Ishikawa (cell line): ENCODE measurements at regions not wholly inside any gene's neighbourhood (a gene's known extent, or its start where the extent isn't known, plus 50 kb on each side); places are given as distances from the start of the nearest gene placed in this dataset.

ENCODE experiments used
- CEBPB ChIP-seq: IDR thresholded peaks from 2 replicates; pipeline ENCODE4 v1.6.1; 2012
- EGR1 ChIP-seq: IDR thresholded peaks from 2 replicates; pipeline ENCODE4 v1.6.1; 2012
- MAX ChIP-seq: IDR thresholded peaks from 2 replicates; pipeline ENCODE4 v1.6.1; 2012
- NFIC ChIP-seq: IDR thresholded peaks from 2 replicates; pipeline ENCODE4 v1.6.1; 2012
- RAD21 ChIP-seq: IDR thresholded peaks from 2 replicates; pipeline ENCODE4 v1.6.1; 2012; ENCODE audit warnings: low read depth
- TCF12 ChIP-seq: IDR thresholded peaks from 2 replicates; pipeline ENCODE4 v1.6.1; 2012; ENCODE audit warnings: low read depth
- USF1 ChIP-seq: IDR thresholded peaks from 2 replicates; pipeline ENCODE4 v1.6.1; 2012
- TF ChIP-seq, protein P1 (sequence below): IDR thresholded peaks from 2 replicates; pipeline ENCODE4 v1.6.1; 2012; ENCODE audit warnings: low read depth, mild to moderate bottlenecking

DNA sequence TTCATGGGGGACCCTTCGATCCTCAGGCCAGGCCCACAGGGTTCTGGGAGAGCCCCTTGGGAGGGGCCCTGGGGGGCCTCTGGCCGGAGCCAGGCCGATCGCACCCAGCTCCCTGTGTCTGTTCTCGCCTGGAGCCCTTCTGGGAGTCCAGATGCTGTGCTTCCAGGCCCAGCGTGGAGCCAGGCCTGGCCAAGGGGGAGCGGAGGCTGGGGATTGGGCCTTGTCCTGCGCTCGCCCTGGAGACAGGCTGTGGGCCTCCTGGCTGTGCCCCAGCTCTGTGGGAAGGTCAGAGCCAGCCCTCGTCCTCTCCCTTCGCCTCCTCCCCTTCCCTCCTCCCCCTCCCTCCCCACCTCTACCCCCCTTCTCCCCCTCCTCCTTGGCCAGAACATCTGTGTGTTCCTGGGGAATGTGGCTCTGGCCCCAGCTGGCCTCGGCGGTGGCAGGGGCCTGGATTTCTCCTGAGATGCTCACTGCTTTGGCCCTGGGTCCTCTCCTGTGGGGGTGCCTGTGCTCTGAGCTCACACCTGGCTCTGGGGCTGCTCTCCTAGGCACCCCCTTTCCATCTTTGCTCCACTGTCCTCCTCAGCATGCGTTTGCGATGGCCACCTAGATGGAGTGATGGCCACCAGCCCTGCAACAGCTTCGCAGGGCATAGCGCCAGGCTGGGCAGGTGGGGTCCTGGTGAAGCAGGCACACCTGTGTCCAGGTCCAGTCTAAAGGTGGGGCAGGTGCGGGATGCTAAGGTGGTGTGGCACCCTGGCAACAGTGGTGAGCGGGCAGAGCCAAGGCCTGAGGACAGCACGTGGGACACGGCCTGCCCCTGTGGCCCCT is 90.6 kb upstream of the CIBAR2 start:
- no peak for TF ChIP-seq NFIC
- no peak for TF ChIP-seq USF1
- no peak for TF ChIP-seq RAD21
- TF ChIP-seq TCF12, result no peak
- TF ChIP-seq EGR1, result no peak
- no peak for TF ChIP-seq MAX
- no peak for TF ChIP-seq CEBPB
- TF ChIP-seq, protein P1, sequence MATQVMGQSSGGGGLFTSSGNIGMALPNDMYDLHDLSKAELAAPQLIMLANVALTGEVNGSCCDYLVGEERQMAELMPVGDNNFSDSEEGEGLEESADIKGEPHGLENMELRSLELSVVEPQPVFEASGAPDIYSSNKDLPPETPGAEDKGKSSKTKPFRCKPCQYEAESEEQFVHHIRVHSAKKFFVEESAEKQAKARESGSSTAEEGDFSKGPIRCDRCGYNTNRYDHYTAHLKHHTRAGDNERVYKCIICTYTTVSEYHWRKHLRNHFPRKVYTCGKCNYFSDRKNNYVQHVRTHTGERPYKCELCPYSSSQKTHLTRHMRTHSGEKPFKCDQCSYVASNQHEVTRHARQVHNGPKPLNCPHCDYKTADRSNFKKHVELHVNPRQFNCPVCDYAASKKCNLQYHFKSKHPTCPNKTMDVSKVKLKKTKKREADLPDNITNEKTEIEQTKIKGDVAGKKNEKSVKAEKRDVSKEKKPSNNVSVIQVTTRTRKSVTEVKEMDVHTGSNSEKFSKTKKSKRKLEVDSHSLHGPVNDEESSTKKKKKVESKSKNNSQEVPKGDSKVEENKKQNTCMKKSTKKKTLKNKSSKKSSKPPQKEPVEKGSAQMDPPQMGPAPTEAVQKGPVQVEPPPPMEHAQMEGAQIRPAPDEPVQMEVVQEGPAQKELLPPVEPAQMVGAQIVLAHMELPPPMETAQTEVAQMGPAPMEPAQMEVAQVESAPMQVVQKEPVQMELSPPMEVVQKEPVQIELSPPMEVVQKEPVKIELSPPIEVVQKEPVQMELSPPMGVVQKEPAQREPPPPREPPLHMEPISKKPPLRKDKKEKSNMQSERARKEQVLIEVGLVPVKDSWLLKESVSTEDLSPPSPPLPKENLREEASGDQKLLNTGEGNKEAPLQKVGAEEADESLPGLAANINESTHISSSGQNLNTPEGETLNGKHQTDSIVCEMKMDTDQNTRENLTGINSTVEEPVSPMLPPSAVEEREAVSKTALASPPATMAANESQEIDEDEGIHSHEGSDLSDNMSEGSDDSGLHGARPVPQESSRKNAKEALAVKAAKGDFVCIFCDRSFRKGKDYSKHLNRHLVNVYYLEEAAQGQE, result no peak
